GM21723 (cell line): ENCODE measurements at regions not wholly inside any gene's neighbourhood (a gene's known extent, or its start where the extent isn't known, plus 50 kb on each side); places are given as distances from the start of the nearest gene placed in this dataset.
"Not testable (repeated sequence)": the region's sequence is repeated elsewhere in the genome, so short reads cannot be mapped to it uniquely, and the experiment has no call there.

Experiments used
- ATAC-seq: cut with Tn5 transposase; IDR thresholded peaks from one replicate; pipeline ENCODE4 v1.9.1; 2021; ENCODE audit warnings: mild to moderate bottlenecking, moderate library complexity; ENCODE audit not compliant: unreplicated experiment

GRCh38 chr14:34302654-34303053, 159.4 kb downstream of the SPTSSA start:
- ATAC-seq: no peak

- ATAC-seq: no peak
Observed at GRCh38 chr14:34300882-34301734, 160.9 kb downstream of the SPTSSA start.

- no peak for ATAC-seq
Observed at GRCh38 chr14:34300330-34300729, 161.7 kb downstream of the SPTSSA start.

GRCh38 chr14:34299360-34299759, 162.7 kb downstream of the SPTSSA start:
- no peak for ATAC-seq

GRCh38 chr14:34297786-34298520, 164.1 kb downstream of the SPTSSA start:
- no peak for ATAC-seq

GRCh38 chr14:34283590-34283989, 178.4 kb downstream of the SPTSSA start:
- no peak for ATAC-seq

- no peak for ATAC-seq
Observed at GRCh38 chr14:34277191-34277590, 184.8 kb downstream of the SPTSSA start.

GRCh38 chr14:34275530-34275929, 186.5 kb downstream of the SPTSSA start:
- no peak for ATAC-seq

GRCh38 chr14:34275078-34275477, 187.0 kb downstream of the SPTSSA start:
- ATAC-seq: no peak

GRCh38 chr14:34273716-34274115, 188.3 kb downstream of the SPTSSA start:
- ATAC-seq: not testable (repeated sequence)

- ATAC-seq: no peak
Observed at GRCh38 chr14:34270361-34270760, 191.7 kb downstream of the SPTSSA start.

- no peak for ATAC-seq
Observed at GRCh38 chr14:34266344-34266743, 195.7 kb downstream of the SPTSSA start.

- ATAC-seq: no peak
Observed at GRCh38 chr14:34262127-34262910, 199.7 kb downstream of the SPTSSA start.

- ATAC-seq: no peak
Observed at GRCh38 chr14:34259996-34260395, 202.0 kb downstream of the SPTSSA start.

- ATAC-seq: no peak
Observed at GRCh38 chr14:34258318-34258717, 203.7 kb downstream of the SPTSSA start.

- ATAC-seq: no peak
Observed at GRCh38 chr14:34257505-34257904, 204.5 kb downstream of the SPTSSA start.

- no peak for ATAC-seq
Observed at GRCh38 chr14:34256223-34256622, 205.8 kb downstream of the SPTSSA start.

- ATAC-seq: no peak
Observed at GRCh38 chr14:34254571-34254970, 207.5 kb downstream of the SPTSSA start.

GRCh38 chr14:34254031-34254430, 208.0 kb downstream of the SPTSSA start:
- no peak for ATAC-seq

GRCh38 chr14:34252227-34252626, 209.8 kb downstream of the SPTSSA start:
- no peak for ATAC-seq

- ATAC-seq: no peak
Observed at GRCh38 chr14:34251662-34252061, 210.4 kb downstream of the SPTSSA start.
